PC-3 (cell line): ENCODE measurements at regions not wholly inside any gene's neighbourhood (a gene's known extent, or its start where the extent isn't known, plus 50 kb on each side); places are given as distances from the start of the nearest gene placed in this dataset.

Experiments
- ATAC-seq: fragments of 200-7000 bp; cut with Tn5 transposase; 2 replicates; pipeline ENCODE4 v1.9.1; 2020; ENCODE audit warnings: mild to moderate bottlenecking, moderate library complexity
- BruUV-seq: library from RNA; stranded (reverse); fragments of 400-500 nt; replicated peaks from 2 replicates; lab custom pipeline; 2021; lab: Mats Ljungman, UMichigan
- CTCF ChIA-PET: fragments of 300-600 bp; sonication (Branson Sonifier 250); formaldehyde crosslinking; loops from one replicate; lab custom pipeline; 2022; ENCODE audit warnings: antibody characterized with exemption; lab: Charles Lee
- POLR2A ChIA-PET: fragments of 300-600 bp; sonication (Branson Sonifier 250); formaldehyde crosslinking; loops from one replicate; lab custom pipeline; 2022; ENCODE audit warnings: antibody characterized with exemption; ENCODE audit not compliant: unreplicated experiment; lab: Charles Lee
- DNase-seq: peaks from one replicate; pipeline ENCODE4 v3.0.0-alpha.2; 2015
- H2AFZ ChIP-seq: fragments of 300-600 bp; sonication (generic); 2 replicates; pipeline ENCODE4 v1.6.0; 2016; ENCODE audit warnings: antibody characterized with exemption, low read length
- H3F3A ChIP-seq: fragments of 300-600 bp; sonication (generic); one replicate; pipeline ENCODE4 v1.6.0; 2017; ENCODE audit warnings: antibody characterized with exemption, low read length, control low read depth, mild to moderate bottlenecking; ENCODE audit not compliant: unreplicated experiment
- H3K27ac ChIP-seq: fragments of 300-600 bp; sonication (generic); 2 replicates; pipeline ENCODE4 v1.5.1; 2016; ENCODE audit warnings: mild to moderate bottlenecking, low read length
- H3K27me3 ChIP-seq: fragments of 300-600 bp; sonication (generic); 2 replicates; pipeline ENCODE4 v1.6.1; 2016; ENCODE audit warnings: low read length, mixed read lengths
- H3K36me3 ChIP-seq: fragments of 300-600 bp; sonication (generic); 2 replicates; pipeline ENCODE4 v1.6.1; 2016; ENCODE audit warnings: low read depth, mixed run types, low read length, mixed read lengths
- H3K4me1 ChIP-seq: fragments of 300-600 bp; sonication (generic); 2 replicates; pipeline ENCODE4 v1.5.1; 2016; ENCODE audit warnings: low read length; ENCODE audit not compliant: insufficient read depth
- H3K4me2 ChIP-seq: fragments of 300-600 bp; sonication (generic); 2 replicates; pipeline ENCODE4 v1.6.0; 2016; ENCODE audit warnings: low read length
- H3K4me3 ChIP-seq: fragments of 300-600 bp; sonication (generic); 2 replicates; pipeline ENCODE4 v1.5.1; 2016; ENCODE audit warnings: mild to moderate bottlenecking, low read length, mixed read lengths
- H3K79me2 ChIP-seq: fragments of 300-600 bp; sonication (generic); 2 replicates; pipeline ENCODE4 v1.6.1; 2017; ENCODE audit warnings: low read length, mixed read lengths
- H3K9ac ChIP-seq: fragments of 300-600 bp; sonication (generic); 2 replicates; pipeline ENCODE4 v1.6.0; 2016; ENCODE audit warnings: mild to moderate bottlenecking, low read length
- H3K9me2 ChIP-seq: fragments of 300-600 bp; sonication (generic); replicated peaks from 2 replicates; pipeline ENCODE4 v1.6.1; 2016; ENCODE audit warnings: mixed run types, low read length, mixed read lengths
- H3K9me3 ChIP-seq: fragments of 300-600 bp; sonication (generic); 2 replicates; pipeline ENCODE4 v1.6.1; 2016; ENCODE audit warnings: low read length, mixed read lengths
- H4K20me1 ChIP-seq: fragments of 300-600 bp; sonication (generic); 2 replicates; pipeline ENCODE4 v1.6.1; 2016; ENCODE audit warnings: low read length, mixed read lengths
- EZH2 ChIP-seq: fragments of 300-600 bp; sonication (generic); IDR thresholded peaks from one replicate; pipeline ENCODE4 v1.6.1; 2017; ENCODE audit warnings: antibody characterized with exemption, mild to moderate bottlenecking, low read length; ENCODE audit not compliant: unreplicated experiment
- EZH2phosphoT487 ChIP-seq: fragments of 300-600 bp; sonication (generic); IDR thresholded peaks from 2 replicates; pipeline ENCODE4 v1.6.1; 2018; ENCODE audit warnings: mild to moderate bottlenecking, antibody characterized with exemption, low read length, borderline replicate concordance
- intact Hi-C: fragments of 100-400 bp; cut with micrococcal nuclease; formaldehyde crosslinking; loops from 2 replicates; pipeline ENCODE4 v1.9.0; 2023
- TF ChIP-seq, protein P1 (sequence below): fragments of 300-600 bp; sonication (generic); conservative IDR thresholded peaks from 2 replicates; pipeline ENCODE4 v1.5.1; 2017; ENCODE audit warnings: antibody characterized with exemption, low read depth, mild to moderate bottlenecking, low read length

DNA sequence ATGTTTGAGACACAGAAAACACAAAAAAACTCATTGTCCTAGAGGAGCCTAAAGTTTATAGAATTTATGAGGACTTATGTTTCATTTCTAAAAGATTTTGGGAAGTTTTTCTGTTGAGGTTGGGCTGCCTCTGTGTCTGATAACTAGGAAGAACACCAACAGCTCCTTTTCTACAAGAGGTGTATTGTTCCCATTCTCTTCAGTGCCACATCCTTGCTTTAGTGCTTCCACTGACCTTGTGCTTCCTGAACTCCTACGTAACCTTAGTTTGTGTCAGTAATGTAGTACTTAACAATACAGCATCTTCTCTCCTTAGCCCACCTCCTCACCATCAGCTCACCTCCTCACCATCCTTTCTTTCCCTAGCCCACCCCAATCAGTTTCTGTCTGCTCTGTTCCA lies 117.3 kb upstream of the TNC start:
- ATAC-seq: no peak
- H3F3A ChIP-seq: no peaks in the 10 kb centered on the region
- no peak for DNase-seq
- H3K4me2 ChIP-seq: no peak overlapping the region
- no peaks in the 10 kb centered on the region for H4K20me1 ChIP-seq
- H3K4me3 ChIP-seq: no peak overlapping the region
- TF ChIP-seq, protein P1, sequence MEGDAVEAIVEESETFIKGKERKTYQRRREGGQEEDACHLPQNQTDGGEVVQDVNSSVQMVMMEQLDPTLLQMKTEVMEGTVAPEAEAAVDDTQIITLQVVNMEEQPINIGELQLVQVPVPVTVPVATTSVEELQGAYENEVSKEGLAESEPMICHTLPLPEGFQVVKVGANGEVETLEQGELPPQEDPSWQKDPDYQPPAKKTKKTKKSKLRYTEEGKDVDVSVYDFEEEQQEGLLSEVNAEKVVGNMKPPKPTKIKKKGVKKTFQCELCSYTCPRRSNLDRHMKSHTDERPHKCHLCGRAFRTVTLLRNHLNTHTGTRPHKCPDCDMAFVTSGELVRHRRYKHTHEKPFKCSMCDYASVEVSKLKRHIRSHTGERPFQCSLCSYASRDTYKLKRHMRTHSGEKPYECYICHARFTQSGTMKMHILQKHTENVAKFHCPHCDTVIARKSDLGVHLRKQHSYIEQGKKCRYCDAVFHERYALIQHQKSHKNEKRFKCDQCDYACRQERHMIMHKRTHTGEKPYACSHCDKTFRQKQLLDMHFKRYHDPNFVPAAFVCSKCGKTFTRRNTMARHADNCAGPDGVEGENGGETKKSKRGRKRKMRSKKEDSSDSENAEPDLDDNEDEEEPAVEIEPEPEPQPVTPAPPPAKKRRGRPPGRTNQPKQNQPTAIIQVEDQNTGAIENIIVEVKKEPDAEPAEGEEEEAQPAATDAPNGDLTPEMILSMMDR: no peak
- TF ChIP-seq EZH2: no peak
- no peak for TF ChIP-seq EZH2phosphoT487
- H2AFZ ChIP-seq: no peak overlapping the region
- H3K79me2 ChIP-seq: no peaks in the 10 kb centered on the region
- H3K9me3 ChIP-seq: no peaks in the 10 kb centered on the region
- H3K36me3 ChIP-seq: no peaks in the 10 kb centered on the region
- intact Hi-C loops: no loop called here
- peaks cover 11% of the 10 kb centered on the region for H3K4me1 ChIP-seq
- ChIA-PET POLR2A (no interaction called here), CTCF (no interaction called here)
- H3K27ac ChIP-seq: no peak overlapping the region
- BruUV-seq: no TSS peak
- H3K9me2 ChIP-seq: no peaks in the 10 kb centered on the region
- H3K27me3 ChIP-seq: no peaks in the 10 kb centered on the region
- no peak overlapping the region for H3K9ac ChIP-seq

DNA sequence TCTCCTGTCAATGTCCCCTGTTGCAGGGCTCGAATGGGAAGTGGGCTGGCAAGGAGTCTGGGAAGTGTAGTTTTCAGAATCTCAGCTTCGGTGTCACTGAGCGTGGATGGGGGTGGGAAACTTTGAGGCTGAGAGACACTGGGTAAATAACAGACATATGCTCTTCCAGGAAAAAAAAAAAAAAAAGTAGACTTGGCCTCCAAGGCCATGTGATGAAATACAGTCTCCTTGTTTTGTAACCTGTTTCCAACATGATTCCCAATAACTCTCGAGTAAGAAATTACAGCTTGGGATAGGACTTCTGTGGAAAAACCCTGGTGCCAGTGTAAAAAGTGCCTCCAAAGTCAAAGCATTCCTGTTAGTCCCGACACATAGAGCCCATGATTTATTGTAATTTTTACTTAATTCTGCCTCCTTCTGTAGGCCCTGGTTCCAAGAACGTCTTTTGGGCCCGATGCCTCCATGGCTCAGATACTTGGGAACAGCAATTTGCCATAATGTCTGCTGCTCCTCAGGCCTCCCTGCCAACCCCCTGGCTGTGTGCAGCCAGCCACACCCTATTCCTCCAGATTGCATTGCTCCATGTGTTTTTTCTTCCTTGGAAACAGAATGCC lies 119.5 kb upstream of the TNC start:
- peaks cover 11% of the 10 kb centered on the region for H3K4me1 ChIP-seq
- ChIA-PET POLR2A (no interaction called here), CTCF (no interaction called here)
- intact Hi-C loops: no loop called here
- no peak overlapping the region for H3K9ac ChIP-seq
- DNase-seq: no peak
- no peak for ATAC-seq
- TF ChIP-seq EZH2phosphoT487: no peak
- no peak for TF ChIP-seq EZH2
- TF ChIP-seq, protein P1: no peak
- H3K4me3 ChIP-seq: no peak overlapping the region
- H3K27me3 ChIP-seq: no peaks in the 10 kb centered on the region
- H3K4me2 ChIP-seq: no peak overlapping the region
- no peaks in the 10 kb centered on the region for H3F3A ChIP-seq
- H3K36me3 ChIP-seq: no peaks in the 10 kb centered on the region
- no peaks in the 10 kb centered on the region for H3K9me3 ChIP-seq
- no peaks in the 10 kb centered on the region for H3K9me2 ChIP-seq
- no peak overlapping the region for H2AFZ ChIP-seq
- H3K79me2 ChIP-seq: no peaks in the 10 kb centered on the region
- no peaks in the 10 kb centered on the region for H4K20me1 ChIP-seq
- no peak overlapping the region for H3K27ac ChIP-seq
- no TSS peak for BruUV-seq

DNA sequence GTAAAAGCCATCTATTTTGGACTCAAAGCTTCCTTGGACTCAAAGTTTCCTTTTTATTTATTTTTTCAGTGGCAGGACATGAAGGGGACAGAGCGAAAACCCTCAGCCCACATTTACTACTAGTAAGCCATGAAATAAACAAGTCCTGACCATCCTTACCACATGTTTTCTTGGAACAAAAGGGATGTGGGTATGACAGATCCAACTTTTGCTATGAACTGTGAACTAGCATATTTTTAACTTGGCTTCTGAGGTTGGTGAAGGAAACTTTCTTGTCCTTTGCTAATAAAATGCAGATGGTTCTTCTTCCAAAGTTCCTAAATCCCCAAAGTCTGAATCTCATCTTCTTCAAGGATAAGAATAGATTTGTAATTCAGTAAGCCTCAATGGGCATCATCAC lies 122.7 kb upstream of the TNC start:
- no peak for TF ChIP-seq EZH2phosphoT487
- no peak for TF ChIP-seq EZH2
- TF ChIP-seq, protein P1: no peak
- DNase-seq (no peak), ATAC-seq (no peak)
- intact Hi-C loops: no loop called here
- H3K27me3 ChIP-seq: no peaks in the 10 kb centered on the region
- no peak overlapping the region for H3K9ac ChIP-seq
- no peak overlapping the region for H3K4me3 ChIP-seq
- H3F3A ChIP-seq: no peaks in the 10 kb centered on the region
- H3K4me1 ChIP-seq: no peaks in the 10 kb centered on the region
- POLR2A ChIA-PET: interaction anchor here (0.6 kb wide), 1 partner anchor 279 kb away, joined by 5 read pairs; no protein-coding TSS in a partner anchor
- no peak overlapping the region for H3K27ac ChIP-seq
- no peaks in the 10 kb centered on the region for H3K9me2 ChIP-seq
- H4K20me1 ChIP-seq: no peaks in the 10 kb centered on the region
- no peaks in the 10 kb centered on the region for H3K36me3 ChIP-seq
- no peaks in the 10 kb centered on the region for H3K9me3 ChIP-seq
- no peak overlapping the region for H2AFZ ChIP-seq
- no peaks in the 10 kb centered on the region for H3K79me2 ChIP-seq
- no TSS peak for BruUV-seq
- CTCF ChIA-PET: no interaction called here
- H3K4me2 ChIP-seq: no peak overlapping the region
